ENCODE measurements at regions not wholly inside any gene's neighbourhood (a gene's known extent, or its start where the extent isn't known, plus 50 kb on each side); places are given as distances from the start of the nearest gene placed in this dataset.

DNA sequence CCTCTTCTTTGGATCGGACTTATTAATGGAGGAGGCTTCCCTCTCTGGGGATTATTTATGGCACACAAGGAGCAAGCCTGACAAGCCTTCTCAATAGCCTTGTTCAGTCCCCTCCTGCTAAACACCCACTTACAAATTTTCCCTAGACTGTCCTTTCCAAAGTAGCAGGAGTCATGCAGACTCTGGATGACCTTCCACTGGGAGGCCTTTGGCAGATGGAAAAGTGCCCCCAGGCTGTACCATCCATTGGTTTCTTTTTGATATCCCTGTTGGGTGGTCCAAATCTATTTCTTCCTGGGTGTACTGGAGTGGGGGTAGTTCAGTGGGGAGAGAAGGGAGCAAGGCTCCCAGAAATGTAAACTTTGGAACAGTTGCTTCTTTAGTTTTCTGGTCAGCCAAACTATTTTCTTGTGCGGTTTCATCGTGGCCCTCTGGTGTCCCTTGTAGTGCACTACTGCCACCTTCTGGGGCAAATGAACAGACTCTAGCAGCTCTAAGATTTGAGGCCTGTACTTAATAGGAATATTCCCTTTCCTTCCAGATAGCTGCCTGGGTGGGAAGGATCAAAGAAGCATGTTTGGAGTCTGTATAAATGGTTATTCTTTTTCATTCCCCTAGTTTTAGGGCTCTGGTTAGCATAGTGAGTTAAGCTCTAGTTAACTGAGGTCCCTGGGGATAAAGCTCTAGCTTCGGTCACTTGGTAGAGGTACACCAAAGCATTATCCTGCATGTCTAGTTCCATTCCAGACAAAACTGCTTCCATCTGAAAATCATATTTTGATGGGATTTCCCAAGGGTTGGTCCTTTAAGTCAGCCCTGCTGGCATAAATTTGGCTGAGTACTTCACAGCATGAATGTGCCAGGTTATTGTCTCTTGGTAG lies 409.5 kb downstream of the SLC6A15 start:
- Histone ChIP-seq H3K9me3 (ENCODE audit: insufficient read depth, low read length) (0 out of 2 replicates have a peak, but pooled peaks cover 6% of the 10 kb centered on the region), H3K27me3 (ENCODE audit: insufficient read depth, insufficient read length) (no peaks in the 10 kb centered on the region), H3K4me3 (ENCODE audit: insufficient read length, low read depth) (no peak overlapping the region), H3K4me1 (ENCODE audit: insufficient read depth, insufficient read length) (no peaks in the 10 kb centered on the region), H3K9ac (ENCODE audit: insufficient read length, low read depth) (no peak overlapping the region), H3K36me3 (ENCODE audit: insufficient read depth, insufficient read length, low read length) (no peaks in the 10 kb centered on the region)
- TF ChIP-seq YY1 (IDR thresholded peaks at IDR 0.05; ENCODE audit: insufficient read depth, insufficient read length): no peak
- no peak for TF ChIP-seq ZNF274 (IDR thresholded peaks at IDR 0.05; ENCODE audit: low read depth, low read length)
- TF ChIP-seq SUZ12 (IDR thresholded peaks at IDR 0.05; ENCODE audit: extremely low read depth, insufficient read depth, insufficient read length): no peak
- DNase-seq (ENCODE audit: low read depth, low spot score): peak; percentile 57

DNA sequence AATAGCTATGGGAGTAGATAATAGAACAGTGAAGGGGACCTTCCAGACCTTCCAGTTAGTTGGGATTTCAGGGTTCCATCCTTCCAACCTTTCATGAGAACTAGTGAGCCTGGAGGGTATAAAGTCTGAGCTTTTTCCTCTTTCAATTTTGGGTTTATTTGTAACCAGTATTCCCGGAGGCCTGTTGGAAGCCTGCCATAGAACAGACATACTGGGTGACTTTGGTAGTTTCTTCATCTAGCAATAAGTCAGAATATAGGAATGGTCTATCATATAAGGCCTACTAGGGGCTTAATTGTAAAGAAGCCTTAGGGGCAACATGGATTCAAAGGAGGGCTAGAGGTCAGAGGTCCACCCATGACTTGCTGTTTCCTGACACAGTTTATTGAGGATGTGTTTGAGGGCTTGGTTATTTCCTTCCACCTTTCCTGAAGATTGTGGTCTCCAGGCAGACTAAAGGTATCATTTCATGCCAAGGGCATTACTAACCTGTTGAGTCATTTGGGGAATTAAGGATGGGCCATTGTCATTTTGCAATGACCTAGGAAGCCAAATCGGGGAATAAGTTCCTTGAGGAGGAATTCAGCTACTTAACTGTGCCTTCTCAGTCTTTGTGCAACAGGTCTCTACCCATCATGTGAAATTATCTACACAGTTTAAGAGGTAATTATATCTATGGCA lies 410.3 kb downstream of the SLC6A15 start:
- no peak overlapping the region for H3K4me3 ChIP-seq (ENCODE audit: insufficient read length, low read depth)
- no peak for TF ChIP-seq SUZ12 (IDR thresholded peaks at IDR 0.05; ENCODE audit: extremely low read depth, insufficient read depth, insufficient read length)
- TF ChIP-seq ZNF274 (IDR thresholded peaks at IDR 0.05; ENCODE audit: low read depth, low read length): no peak
- TF ChIP-seq YY1 (IDR thresholded peaks at IDR 0.05; ENCODE audit: insufficient read depth, insufficient read length): no peak
- no peak overlapping the region for H3K9ac ChIP-seq (ENCODE audit: insufficient read length, low read depth)
- no peaks in the 10 kb centered on the region for H3K4me1 ChIP-seq (ENCODE audit: insufficient read depth, insufficient read length)
- 0 out of 2 replicates have a peak, but pooled peaks cover 6% of the 10 kb centered on the region for H3K9me3 ChIP-seq (ENCODE audit: insufficient read depth, low read length)
- no peak for DNase-seq (ENCODE audit: low read depth, low spot score)
- no peaks in the 10 kb centered on the region for H3K36me3 ChIP-seq (ENCODE audit: insufficient read depth, insufficient read length, low read length)
- no peaks in the 10 kb centered on the region for H3K27me3 ChIP-seq (ENCODE audit: insufficient read depth, insufficient read length)

DNA sequence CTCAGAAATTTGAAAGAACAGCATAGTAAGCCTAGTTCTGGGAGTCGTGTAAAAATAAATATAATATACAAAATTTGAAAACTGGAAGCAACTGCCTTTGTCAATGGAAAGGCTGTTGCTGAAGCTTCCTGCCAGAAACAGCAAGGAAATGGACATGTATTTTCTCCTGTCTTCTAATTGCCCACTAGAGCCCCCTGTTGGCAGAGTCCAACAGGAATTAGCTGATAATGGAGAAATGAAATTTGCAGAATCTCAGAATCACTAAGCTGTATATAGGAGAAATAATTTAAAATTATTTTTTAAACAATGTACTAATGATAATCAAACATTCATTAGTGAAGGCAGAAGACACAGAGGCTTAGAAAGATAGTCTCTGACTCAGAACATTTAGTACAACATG lies 414.8 kb downstream of the SLC6A15 start:
- 0 out of 2 replicates have a peak, but pooled peaks cover 6% of the 10 kb centered on the region for H3K9me3 ChIP-seq (ENCODE audit: insufficient read depth, low read length)
- H3K27me3 ChIP-seq (ENCODE audit: insufficient read depth, insufficient read length): no peaks in the 10 kb centered on the region
- no peaks in the 10 kb centered on the region for H3K4me1 ChIP-seq (ENCODE audit: insufficient read depth, insufficient read length)
- DNase-seq (ENCODE audit: low read depth, low spot score): peak; percentile 13
- no peak for TF ChIP-seq ZNF274 (IDR thresholded peaks at IDR 0.05; ENCODE audit: low read depth, low read length)
- no peak for TF ChIP-seq SUZ12 (IDR thresholded peaks at IDR 0.05; ENCODE audit: extremely low read depth, insufficient read depth, insufficient read length)
- no peak for TF ChIP-seq YY1 (IDR thresholded peaks at IDR 0.05; ENCODE audit: insufficient read depth, insufficient read length)
- H3K36me3 ChIP-seq (ENCODE audit: insufficient read depth, insufficient read length, low read length): no peaks in the 10 kb centered on the region
- H3K9ac ChIP-seq (ENCODE audit: insufficient read length, low read depth): no peak overlapping the region
- no peak overlapping the region for H3K4me3 ChIP-seq (ENCODE audit: insufficient read length, low read depth)

DNA sequence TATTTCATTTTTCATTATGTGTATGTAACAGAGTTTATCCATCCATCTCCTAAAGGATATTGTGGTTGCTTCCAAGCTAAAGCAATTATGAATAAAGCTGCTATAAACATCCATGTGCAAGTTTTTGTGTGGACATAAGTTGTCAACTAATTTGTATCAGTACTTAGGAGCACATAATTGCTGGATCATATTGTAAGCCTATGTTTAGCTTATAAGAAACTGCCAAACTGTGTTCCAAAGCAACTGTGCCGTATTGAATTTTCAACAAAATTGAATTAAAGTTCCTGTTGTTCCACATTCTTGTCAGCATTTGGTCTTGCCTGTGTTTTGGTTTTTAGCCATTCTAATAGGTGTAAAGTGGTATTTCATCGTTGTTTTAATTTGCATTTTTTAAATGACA lies 416.9 kb downstream of the SLC6A15 start:
- no peaks in the 10 kb centered on the region for H3K27me3 ChIP-seq (ENCODE audit: insufficient read depth, insufficient read length)
- H3K4me1 ChIP-seq (ENCODE audit: insufficient read depth, insufficient read length): no peaks in the 10 kb centered on the region
- H3K4me3 ChIP-seq (ENCODE audit: insufficient read length, low read depth): no peak overlapping the region
- TF ChIP-seq YY1 (IDR thresholded peaks at IDR 0.05; ENCODE audit: insufficient read depth, insufficient read length) (no peak), ZNF274 (IDR thresholded peaks at IDR 0.05; ENCODE audit: low read depth, low read length) (no peak), SUZ12 (IDR thresholded peaks at IDR 0.05; ENCODE audit: extremely low read depth, insufficient read depth, insufficient read length) (no peak)
- no peaks in the 10 kb centered on the region for H3K9me3 ChIP-seq (ENCODE audit: insufficient read depth, low read length)
- H3K9ac ChIP-seq (ENCODE audit: insufficient read length, low read depth): no peak overlapping the region
- DNase-seq (ENCODE audit: low read depth, low spot score): no peak
- H3K36me3 ChIP-seq (ENCODE audit: insufficient read depth, insufficient read length, low read length): no peaks in the 10 kb centered on the region

DNA sequence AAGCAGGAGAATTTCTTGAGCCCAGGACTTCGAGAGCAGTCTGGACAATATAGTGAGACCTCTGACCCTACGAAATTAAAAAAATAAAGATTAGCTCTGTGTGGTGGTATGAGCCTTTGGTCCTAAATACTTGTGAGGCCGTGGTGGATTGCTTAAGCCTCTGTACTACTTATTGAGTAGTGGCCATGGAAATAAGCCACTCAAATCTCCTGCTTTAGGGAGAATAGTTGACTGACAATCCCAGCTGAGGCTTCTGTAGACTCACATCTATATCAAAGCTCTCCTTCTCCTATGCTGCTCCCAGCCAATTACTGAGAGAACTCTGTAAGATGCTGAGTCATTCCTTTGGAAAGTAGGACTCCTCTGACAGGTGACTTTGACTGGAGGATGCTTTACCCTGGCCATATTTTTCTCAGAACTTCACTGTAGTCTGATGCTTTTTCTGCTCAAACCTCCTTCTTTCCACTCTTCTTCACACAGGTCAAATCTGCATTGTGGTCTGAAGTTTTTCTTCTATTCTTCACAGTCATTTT lies 420.2 kb downstream of the SLC6A15 start:
- Histone ChIP-seq H3K36me3 (ENCODE audit: insufficient read depth, insufficient read length, low read length) (no peaks in the 10 kb centered on the region), H3K4me3 (ENCODE audit: insufficient read length, low read depth) (no peak overlapping the region), H3K9me3 (ENCODE audit: insufficient read depth, low read length) (no peaks in the 10 kb centered on the region), H3K4me1 (ENCODE audit: insufficient read depth, insufficient read length) (no peaks in the 10 kb centered on the region), H3K27me3 (ENCODE audit: insufficient read depth, insufficient read length) (no peaks in the 10 kb centered on the region), H3K9ac (ENCODE audit: insufficient read length, low read depth) (no peak overlapping the region)
- DNase-seq (ENCODE audit: low read depth, low spot score): no peak
- TF ChIP-seq SUZ12 (IDR thresholded peaks at IDR 0.05; ENCODE audit: extremely low read depth, insufficient read depth, insufficient read length) (no peak), YY1 (IDR thresholded peaks at IDR 0.05; ENCODE audit: insufficient read depth, insufficient read length) (no peak), ZNF274 (IDR thresholded peaks at IDR 0.05; ENCODE audit: low read depth, low read length) (no peak)

DNA sequence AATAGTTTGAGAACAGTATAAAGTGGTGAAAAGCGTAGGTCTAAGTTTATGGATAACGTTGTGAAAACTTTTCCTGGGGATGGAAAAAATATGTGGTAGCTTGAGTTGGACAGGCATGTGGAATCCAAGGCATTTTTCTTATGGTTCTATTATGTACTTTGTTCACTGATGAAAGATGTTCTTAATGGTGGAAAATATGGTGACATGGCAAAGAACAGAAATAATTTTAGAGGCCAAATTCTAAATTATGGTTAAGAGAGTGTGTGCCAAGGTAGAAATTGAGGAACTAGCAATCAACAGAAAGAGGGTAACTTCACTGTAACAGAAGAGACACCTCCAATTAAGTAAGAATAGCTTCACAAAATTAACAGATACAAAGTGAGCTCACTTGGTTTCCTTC lies 427.8 kb downstream of the SLC6A15 start:
- TF ChIP-seq YY1 (IDR thresholded peaks at IDR 0.05; ENCODE audit: insufficient read depth, insufficient read length) (no peak), SUZ12 (IDR thresholded peaks at IDR 0.05; ENCODE audit: extremely low read depth, insufficient read depth, insufficient read length) (no peak), ZNF274 (IDR thresholded peaks at IDR 0.05; ENCODE audit: low read depth, low read length) (no peak)
- Histone ChIP-seq H3K4me1 (ENCODE audit: insufficient read depth, insufficient read length) (no peaks in the 10 kb centered on the region), H3K27me3 (ENCODE audit: insufficient read depth, insufficient read length) (no peaks in the 10 kb centered on the region), H3K9ac (ENCODE audit: insufficient read length, low read depth) (no peak overlapping the region), H3K4me3 (ENCODE audit: insufficient read length, low read depth) (no peak overlapping the region), H3K36me3 (ENCODE audit: insufficient read depth, insufficient read length, low read length) (no peaks in the 10 kb centered on the region), H3K9me3 (ENCODE audit: insufficient read depth, low read length) (no peaks in the 10 kb centered on the region)
- no peak for DNase-seq (ENCODE audit: low read depth, low spot score)

DNA sequence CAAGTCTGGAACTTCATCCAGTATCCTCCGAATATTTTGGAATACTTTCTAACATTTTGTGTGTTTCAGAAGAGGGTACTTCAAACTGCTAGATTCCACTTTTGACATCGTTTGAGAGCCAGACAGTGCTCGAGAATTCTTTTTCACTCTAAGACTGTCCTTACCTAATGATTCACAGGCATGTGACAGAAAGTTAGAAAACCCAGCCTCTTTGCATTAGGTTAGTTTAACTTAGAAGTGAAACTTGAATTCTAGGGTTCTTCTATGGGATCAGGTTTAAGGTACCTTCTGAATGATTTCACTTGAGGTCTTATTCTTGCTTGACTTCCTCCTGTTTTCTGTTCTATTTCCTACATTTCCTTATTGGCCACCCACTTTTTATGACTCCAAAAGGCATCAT lies 431.8 kb downstream of the SLC6A15 start:
- Histone ChIP-seq H3K27me3 (ENCODE audit: insufficient read depth, insufficient read length) (no peaks in the 10 kb centered on the region), H3K4me1 (ENCODE audit: insufficient read depth, insufficient read length) (no peaks in the 10 kb centered on the region), H3K36me3 (ENCODE audit: insufficient read depth, insufficient read length, low read length) (no peaks in the 10 kb centered on the region), H3K9ac (ENCODE audit: insufficient read length, low read depth) (no peak overlapping the region), H3K9me3 (ENCODE audit: insufficient read depth, low read length) (no peaks in the 10 kb centered on the region), H3K4me3 (ENCODE audit: insufficient read length, low read depth) (no peak overlapping the region)
- TF ChIP-seq SUZ12 (IDR thresholded peaks at IDR 0.05; ENCODE audit: extremely low read depth, insufficient read depth, insufficient read length) (no peak), YY1 (IDR thresholded peaks at IDR 0.05; ENCODE audit: insufficient read depth, insufficient read length) (no peak), ZNF274 (IDR thresholded peaks at IDR 0.05; ENCODE audit: low read depth, low read length) (no peak)
- no peak for DNase-seq (ENCODE audit: low read depth, low spot score)
